Fibroblast of lung (primary cell): ENCODE measurements at regions not wholly inside any gene's neighbourhood (a gene's known extent, or its start where the extent isn't known, plus 50 kb on each side); places are given as distances from the start of the nearest gene placed in this dataset.

Experiments
- DNase-seq, 2 donors: peaks; one replicate each; pipeline versions ENCODE4 v3.0.0 to v3.0.0-alpha.2; 2010; ENCODE audit warnings: low read depth in 2 of 2
- H2AFZ ChIP-seq: 2 replicates; pipeline ENCODE4 v1.5.1; 2012; ENCODE audit warnings: low read length, control low read depth, inconsistent platforms
- H3K27ac ChIP-seq: 2 replicates; pipeline ENCODE4 v1.5.1; 2011; ENCODE audit warnings: low read length, control low read depth; ENCODE audit not compliant: insufficient read depth
- H3K27me3 ChIP-seq: 2 replicates; pipeline ENCODE4 v1.5.1; 2011; ENCODE audit warnings: mild to moderate bottlenecking, low read length; ENCODE audit not compliant: control insufficient read depth, insufficient read depth
- H3K36me3 ChIP-seq: 2 replicates; pipeline ENCODE4 v1.5.1; 2011; ENCODE audit warnings: low read length; ENCODE audit not compliant: control insufficient read depth, insufficient read depth
- H3K4me1 ChIP-seq: 2 replicates; pipeline ENCODE4 v1.5.1; 2011; ENCODE audit warnings: low read length; ENCODE audit not compliant: control insufficient read depth, insufficient read depth; ENCODE audit errors: extremely low read depth
- H3K4me2 ChIP-seq: 2 replicates; pipeline ENCODE4 v1.5.1; 2011; ENCODE audit warnings: low read length, control low read depth; ENCODE audit not compliant: insufficient read depth; ENCODE audit errors: extremely low read depth
- H3K4me3 ChIP-seq, 4 experiments: fragments of 200-600 bp in 1 of 4; sonication (generic) in 1 of 4; replicated peaks in 1 of 4; 2 replicates each; pipeline ENCODE4 v1.5.1; 2011 to 2016; ENCODE audit warnings: low read length in 4 of 4, low read depth in 3 of 4, mild to moderate bottlenecking in 3 of 4, control low read depth in 2 of 4, inconsistent platforms in 1 of 4, mixed read lengths in 1 of 4; ENCODE audit not compliant: insufficient read depth in 1 of 4; ENCODE audit errors: control extremely low read depth in 1 of 4
- H3K79me2 ChIP-seq: 2 replicates; pipeline ENCODE4 v1.5.1; 2012; ENCODE audit warnings: mild to moderate bottlenecking, low read length, inconsistent platforms; ENCODE audit not compliant: control insufficient read depth, insufficient read depth
- H3K9ac ChIP-seq: 2 replicates; pipeline ENCODE4 v1.5.1; 2011; ENCODE audit warnings: mild to moderate bottlenecking, low read length, control low read depth; ENCODE audit not compliant: insufficient read depth
- H3K9me3 ChIP-seq: 2 replicates; pipeline ENCODE4 v1.5.1; 2012; ENCODE audit warnings: low read depth, low read length; ENCODE audit not compliant: control insufficient read depth, insufficient read depth
- H4K20me1 ChIP-seq: 2 replicates; pipeline ENCODE4 v1.5.1; 2011; ENCODE audit warnings: low read length; ENCODE audit not compliant: control insufficient read depth, insufficient read depth; ENCODE audit errors: extremely low read depth
- CTCF ChIP-seq, 2 donors: IDR thresholded peaks in 1 of 2; conservative IDR thresholded peaks in 1 of 2; 1 replicate in 1 of 2; 2 replicates in 1 of 2; pipeline ENCODE4 v1.5.1; 2011 to 2012; ENCODE audit warnings: low read length in 2 of 2, control low read depth in 1 of 2, inconsistent platforms in 1 of 2, low read depth in 1 of 2, mild to moderate bottlenecking in 1 of 2
- EZH2 ChIP-seq: IDR thresholded peaks from 2 replicates; pipeline ENCODE4 v1.5.1; 2012; ENCODE audit warnings: low read length, control low read depth, mild to moderate bottlenecking; ENCODE audit errors: missing control alignments

- DNase-seq = peak; percentile 47 to 87
- peak overlapping the region; percentile 54 for H3K27ac ChIP-seq
- no peaks in the 10 kb centered on the region for H3K79me2 ChIP-seq
- TF ChIP-seq EZH2 (no peak), CTCF (conservative IDR thresholded peaks at IDR 0.05 in 1 of 2, IDR thresholded peaks at IDR 0.05 in 1 of 2; ENCODE audit: low read depth in 1 of 2, low read length in 2 of 2) (no peak)
- H4K20me1 ChIP-seq = no peaks in the 10 kb centered on the region
- H3K27me3 ChIP-seq = no peaks in the 10 kb centered on the region
- H3K4me1 ChIP-seq = peaks cover 19% of the 10 kb centered on the region
- no peaks in the 10 kb centered on the region for H3K36me3 ChIP-seq
- peak overlapping the region in 1 of 4 experiments; percentile 17 for H3K4me3 ChIP-seq
- peak overlapping the region; percentile 1 for H2AFZ ChIP-seq
- H3K4me2 ChIP-seq = peak overlapping the region; percentile 34
- no peaks in the 10 kb centered on the region for H3K9me3 ChIP-seq
- no peak overlapping the region for H3K9ac ChIP-seq
Observed at GRCh38 chr5:96566833-96567587, 95.2 kb upstream of the CAST start.

- Histone ChIP-seq H3K9ac (no peak overlapping the region), H3K4me2 (no peak overlapping the region), H3K4me3 (no peak overlapping the region), H3K79me2 (no peaks in the 10 kb centered on the region), H3K9me3 (no peaks in the 10 kb centered on the region), H3K27ac (no peak overlapping the region), H3K36me3 (no peaks in the 10 kb centered on the region), H3K4me1 (peaks cover 19% of the 10 kb centered on the region), H3K27me3 (no peaks in the 10 kb centered on the region), H2AFZ (no peak overlapping the region), H4K20me1 (no peaks in the 10 kb centered on the region)
- DNase-seq = no peak
- TF ChIP-seq CTCF (conservative IDR thresholded peaks at IDR 0.05 in 1 of 2, IDR thresholded peaks at IDR 0.05 in 1 of 2; ENCODE audit: low read depth in 1 of 2, low read length in 2 of 2) (no peak), EZH2 (no peak)
Observed at GRCh38 chr5:96569332-96569731, 92.8 kb upstream of the CAST start.

DNA sequence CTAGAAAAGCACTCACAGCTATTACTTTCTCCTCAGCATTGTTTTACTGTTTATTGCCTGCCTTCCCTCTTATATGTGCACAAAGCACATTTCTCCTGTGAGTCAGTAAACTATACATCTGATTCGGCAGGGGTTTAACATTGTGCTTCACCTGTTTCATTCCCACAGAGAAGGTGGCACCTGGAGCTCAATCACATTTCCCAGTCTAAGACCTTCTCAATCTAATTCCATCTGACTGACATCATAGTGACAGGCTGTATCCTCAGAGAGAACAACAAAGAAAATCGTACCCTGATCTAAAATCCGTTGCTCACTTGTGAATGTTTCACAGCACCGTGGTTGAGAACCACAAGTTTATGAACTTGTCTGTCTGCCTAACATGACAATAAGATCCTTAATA, 92.4 kb upstream of the CAST start:
- no peaks in the 10 kb centered on the region for H4K20me1 ChIP-seq
- H3K9me3 ChIP-seq = no peaks in the 10 kb centered on the region
- TF ChIP-seq CTCF (conservative IDR thresholded peaks at IDR 0.05 in 1 of 2, IDR thresholded peaks at IDR 0.05 in 1 of 2; ENCODE audit: low read depth in 1 of 2, low read length in 2 of 2) (no peak), EZH2 (no peak)
- H3K36me3 ChIP-seq = no peaks in the 10 kb centered on the region
- H3K4me3 ChIP-seq = no peak overlapping the region
- H3K27ac ChIP-seq = no peak overlapping the region
- H3K4me1 ChIP-seq = peaks cover 19% of the 10 kb centered on the region
- H3K79me2 ChIP-seq = no peaks in the 10 kb centered on the region
- H3K27me3 ChIP-seq = no peaks in the 10 kb centered on the region
- H3K4me2 ChIP-seq = no peak overlapping the region
- H3K9ac ChIP-seq = no peak overlapping the region
- DNase-seq = no peak
- no peak overlapping the region for H2AFZ ChIP-seq
